CD14-positive monocyte (primary cell): ENCODE measurements at regions not wholly inside any gene's neighbourhood (a gene's known extent, or its start where the extent isn't known, plus 50 kb on each side); places are given as distances from the start of the nearest gene placed in this dataset.

Experiments
- DNase-seq, 3 donors: peaks; one replicate each; pipeline ENCODE4 v3.0.0-alpha.2; 2011 to 2022
- H2AFZ ChIP-seq: 2 replicates; pipeline ENCODE4 v1.6.0; 2012; ENCODE audit warnings: mild to moderate bottlenecking, low read depth, low read length, inconsistent platforms; ENCODE audit not compliant: insufficient read depth, poor library complexity, severe bottlenecking
- H3K27ac ChIP-seq, 2 donors: 1 replicate in 1 of 2; 2 replicates in 1 of 2; pipeline ENCODE4 v1.5.1; 2012 to 2013; ENCODE audit warnings: low read length in 2 of 2, control low read depth in 1 of 2, inconsistent platforms in 1 of 2, low read depth in 1 of 2, mild to moderate bottlenecking in 1 of 2
- H3K27me3 ChIP-seq, 2 donors: one replicate each; pipeline versions ENCODE4 v1.6.0 to v1.6.1; 2011 to 2013; ENCODE audit warnings: low read length in 2 of 2; ENCODE audit not compliant: control insufficient read depth in 2 of 2, insufficient read depth in 2 of 2
- H3K36me3 ChIP-seq, 2 donors: replicated peaks in 1 of 2; 1 replicate in 1 of 2; 2 replicates in 1 of 2; pipeline versions ENCODE4 v1.5.1 to v1.6.1; 2012 to 2013; ENCODE audit warnings: low read length in 2 of 2, control low read depth in 1 of 2, inconsistent platforms in 1 of 2, mild to moderate bottlenecking in 1 of 2; ENCODE audit not compliant: insufficient read depth in 2 of 2, control insufficient read depth in 1 of 2
- H3K4me1 ChIP-seq, 2 donors: 1 replicate in 1 of 2; 2 replicates in 1 of 2; pipeline versions ENCODE4 v1.5.1 to v1.6.1; 2012 to 2013; ENCODE audit warnings: low read length in 2 of 2, control low read depth in 1 of 2, inconsistent platforms in 1 of 2, mild to moderate bottlenecking in 1 of 2, moderate library complexity in 1 of 2; ENCODE audit not compliant: insufficient read depth in 2 of 2, control insufficient read depth in 1 of 2
- H3K4me2 ChIP-seq: replicated peaks from 2 replicates; pipeline ENCODE3; 2012; ENCODE audit warnings: low read length, moderate library complexity, mild to moderate bottlenecking; ENCODE audit not compliant: poor library complexity, severe bottlenecking; ENCODE audit errors: extremely low read depth
- H3K4me3 ChIP-seq, 3 experiments: fragments of 200-600 bp in 1 of 3; sonication (generic) in 1 of 3; replicated peaks in 1 of 3; 1 replicate in 2 of 3; 2 replicates in 1 of 3; pipeline ENCODE4 v1.5.1; 2011 to 2013; ENCODE audit warnings: low read length in 3 of 3, mild to moderate bottlenecking in 3 of 3, control low read depth in 2 of 3, low read depth in 2 of 3, inconsistent platforms in 1 of 3, moderate library complexity in 1 of 3
- H3K79me2 ChIP-seq: 2 replicates; pipeline ENCODE4 v1.6.0; 2012; ENCODE audit warnings: mild to moderate bottlenecking, control low read depth, inconsistent platforms, low read length, moderate library complexity; ENCODE audit not compliant: insufficient read depth
- H3K9ac ChIP-seq: 2 replicates; pipeline ENCODE4 v1.6.0; 2017; ENCODE audit warnings: low read length, mild to moderate bottlenecking; ENCODE audit not compliant: insufficient read depth, poor library complexity, severe bottlenecking
- H3K9me3 ChIP-seq, 2 donors: replicated peaks in 1 of 2; 1 replicate in 1 of 2; 2 replicates in 1 of 2; pipeline versions ENCODE4 v1.5.1 to v1.6.1; 2012 to 2013; ENCODE audit warnings: low read length in 2 of 2, control low read depth in 1 of 2; ENCODE audit not compliant: control insufficient read depth in 1 of 2, insufficient read depth in 1 of 2
- H4K20me1 ChIP-seq: 2 replicates; pipeline ENCODE4 v1.6.0; 2012; ENCODE audit warnings: mild to moderate bottlenecking, low read length, control low read depth, moderate library complexity; ENCODE audit not compliant: insufficient read depth
- H3K27ac Mint-ChIP-seq, 7 donors: one replicate each; pipeline ENCODE4 v1.8.0; 2020; ENCODE audit warnings: mild to moderate bottlenecking in 7 of 7, mixed read lengths in 7 of 7, moderate library complexity in 6 of 7, inconsistent platforms in 2 of 7
- H3K27me3 Mint-ChIP-seq, 3 donors: one replicate each; pipeline ENCODE4 v1.8.0; 2021 to 2022; ENCODE audit warnings: low read depth in 3 of 3, mild to moderate bottlenecking in 3 of 3, mixed read lengths in 3 of 3, moderate library complexity in 3 of 3, inconsistent platforms in 1 of 3
- H3K36me3 Mint-ChIP-seq, 2 donors: one replicate each; pipeline ENCODE4 v1.8.0; 2020; ENCODE audit warnings: mixed read lengths in 2 of 2, inconsistent platforms in 1 of 2, mild to moderate bottlenecking in 1 of 2
- H3K4me1 Mint-ChIP-seq: one replicate; pipeline ENCODE4 v1.8.0; 2020; ENCODE audit warnings: mild to moderate bottlenecking, mixed read lengths
- H3K4me3 Mint-ChIP-seq, 2 donors: one replicate each; pipeline ENCODE4 v1.8.0; 2020; ENCODE audit warnings: mild to moderate bottlenecking in 2 of 2, mixed read lengths in 2 of 2, moderate library complexity in 1 of 2
- H3K9me3 Mint-ChIP-seq, 7 donors: one replicate each; pipeline ENCODE4 v1.8.0; 2020 to 2022; ENCODE audit warnings: mixed read lengths in 7 of 7, mild to moderate bottlenecking in 6 of 7, moderate library complexity in 6 of 7, inconsistent platforms in 2 of 7
- WGBS: methylation state at CpG from one replicate; pipeline ENCODE4 v1.1.5; 2013; ENCODE audit warnings: missing lambda C conversion rate; ENCODE audit not compliant: insufficient coverage; 5-methylcytosine and 5-hydroxymethylcytosine counted together
- intact Hi-C, 2 donors: fragments of 100-400 bp; cut with micrococcal nuclease; formaldehyde crosslinking; loops; one replicate each; pipeline versions ENCODE4 v1.15.0 to v1.15.1; 2023
- TF ChIP-seq, protein P1 (sequence below): fragments of 200-600 bp; IDR thresholded peaks from one replicate; pipeline ENCODE4 v1.8.0; 2022; ENCODE audit warnings: antibody characterized with exemption, mild to moderate bottlenecking

DNA sequence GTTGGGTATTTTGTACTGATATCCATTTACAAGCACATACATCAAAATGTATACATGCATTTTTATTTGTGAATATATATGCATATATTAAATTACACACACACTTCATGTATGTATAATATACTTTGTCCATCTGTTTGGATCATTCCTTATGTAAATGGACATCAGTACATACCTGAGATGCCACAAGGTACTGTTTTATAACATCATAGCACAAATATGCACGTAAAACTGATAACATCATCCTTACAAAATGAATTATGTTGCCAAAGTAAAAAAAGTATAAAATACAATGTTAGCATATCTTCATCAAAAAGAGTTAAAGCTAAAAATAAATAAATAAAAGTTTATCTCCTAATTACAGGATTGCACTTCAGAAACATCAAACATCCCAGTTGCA is 634.8 kb upstream of the UBE2E2 start:
- H2AFZ ChIP-seq: no peak overlapping the region
- DNase-seq: no peak
- peaks cover 1% of the 10 kb centered on the region for H3K4me1 Mint-ChIP-seq
- H3K27ac Mint-ChIP-seq: no peak overlapping the region
- no peaks in the 10 kb centered on the region for H3K4me1 ChIP-seq
- H3K9ac ChIP-seq: no peak overlapping the region
- no peaks in the 10 kb centered on the region for H3K79me2 ChIP-seq
- no peak overlapping the region for H3K27ac ChIP-seq
- TF ChIP-seq, protein P1, sequence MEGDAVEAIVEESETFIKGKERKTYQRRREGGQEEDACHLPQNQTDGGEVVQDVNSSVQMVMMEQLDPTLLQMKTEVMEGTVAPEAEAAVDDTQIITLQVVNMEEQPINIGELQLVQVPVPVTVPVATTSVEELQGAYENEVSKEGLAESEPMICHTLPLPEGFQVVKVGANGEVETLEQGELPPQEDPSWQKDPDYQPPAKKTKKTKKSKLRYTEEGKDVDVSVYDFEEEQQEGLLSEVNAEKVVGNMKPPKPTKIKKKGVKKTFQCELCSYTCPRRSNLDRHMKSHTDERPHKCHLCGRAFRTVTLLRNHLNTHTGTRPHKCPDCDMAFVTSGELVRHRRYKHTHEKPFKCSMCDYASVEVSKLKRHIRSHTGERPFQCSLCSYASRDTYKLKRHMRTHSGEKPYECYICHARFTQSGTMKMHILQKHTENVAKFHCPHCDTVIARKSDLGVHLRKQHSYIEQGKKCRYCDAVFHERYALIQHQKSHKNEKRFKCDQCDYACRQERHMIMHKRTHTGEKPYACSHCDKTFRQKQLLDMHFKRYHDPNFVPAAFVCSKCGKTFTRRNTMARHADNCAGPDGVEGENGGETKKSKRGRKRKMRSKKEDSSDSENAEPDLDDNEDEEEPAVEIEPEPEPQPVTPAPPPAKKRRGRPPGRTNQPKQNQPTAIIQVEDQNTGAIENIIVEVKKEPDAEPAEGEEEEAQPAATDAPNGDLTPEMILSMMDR: no peak
- H3K9me3 ChIP-seq: no peaks in the 10 kb centered on the region
- no CpG with 5 or more reads among the region's 1 CpG for WGBS
- H3K27me3 ChIP-seq: no peaks in the 10 kb centered on the region
- no peak overlapping the region for H3K4me3 ChIP-seq
- no peaks in the 10 kb centered on the region for H3K36me3 Mint-ChIP-seq
- H3K4me3 Mint-ChIP-seq: no peak overlapping the region
- H3K27me3 Mint-ChIP-seq: peaks cover 0 to 3% (median 2%) of the 10 kb centered on the region in 3 donors
- H3K4me2 ChIP-seq: no peak overlapping the region
- H3K36me3 ChIP-seq: no peaks in the 10 kb centered on the region
- intact Hi-C loops: loop anchor here in 1 of 2 donors (10.0 kb wide), 1 partner anchor 387 kb away; no protein-coding TSS in a partner anchor
- H4K20me1 ChIP-seq: no peaks in the 10 kb centered on the region
- H3K9me3 Mint-ChIP-seq: peaks cover 0 to 2% (median 0%) of the 10 kb centered on the region in 7 donors

DNA sequence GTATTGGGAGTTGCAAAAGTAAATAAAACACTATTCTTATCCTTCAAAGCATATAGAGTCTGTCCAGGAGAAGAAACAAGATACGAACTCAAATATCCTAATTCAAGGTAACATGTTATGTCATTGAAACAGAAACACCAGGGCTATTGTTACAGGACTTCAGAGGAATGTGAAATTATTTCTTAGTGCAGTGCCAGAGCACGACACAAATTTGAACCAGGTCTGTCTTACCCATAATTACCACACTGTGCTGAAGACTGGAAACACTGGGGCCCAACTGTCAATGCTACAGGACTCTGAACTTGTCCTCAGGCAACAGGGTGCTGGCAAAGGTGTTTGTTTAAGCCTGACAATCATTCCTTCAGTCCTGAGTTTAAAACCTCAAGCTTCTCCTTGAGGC is 633.6 kb upstream of the UBE2E2 start:
- Histone ChIP-seq H3K4me2 (no peak overlapping the region), H3K9ac (no peak overlapping the region), H3K9me3 (no peaks in the 10 kb centered on the region), H2AFZ (no peak overlapping the region), H3K4me1 (no peaks in the 10 kb centered on the region), H3K4me3 (no peak overlapping the region), H3K27me3 (no peaks in the 10 kb centered on the region), H3K79me2 (no peaks in the 10 kb centered on the region), H4K20me1 (no peaks in the 10 kb centered on the region), H3K27ac (no peak overlapping the region), H3K36me3 (no peaks in the 10 kb centered on the region)
- no CpG with 5 or more reads among the region's 2 CpGs for WGBS
- no peak overlapping the region for H3K27ac Mint-ChIP-seq
- no peak overlapping the region for H3K4me3 Mint-ChIP-seq
- no peaks in the 10 kb centered on the region for H3K36me3 Mint-ChIP-seq
- DNase-seq: no peak
- peaks cover 0 to 2% (median 0%) of the 10 kb centered on the region in 3 donors for H3K27me3 Mint-ChIP-seq
- TF ChIP-seq, protein P1: no peak
- intact Hi-C loops: loop anchor here in 1 of 2 donors (10.0 kb wide), 1 partner anchor 385 kb away; no protein-coding TSS in a partner anchor
- no peaks in the 10 kb centered on the region for H3K4me1 Mint-ChIP-seq
- H3K9me3 Mint-ChIP-seq: peaks cover 0 to 2% (median 0%) of the 10 kb centered on the region in 7 donors
